CD8-positive, alpha-beta memory T cell (primary cell): ENCODE measurements at regions not wholly inside any gene's neighbourhood (a gene's known extent, or its start where the extent isn't known, plus 50 kb on each side); places are given as distances from the start of the nearest gene placed in this dataset.

Source experiments
- CTCF ChIA-PET: fragments of 350-600 bp; sonication (Branson Sonifier 250); formaldehyde crosslinking; loops from one replicate; lab custom pipeline; 2021; ENCODE audit warnings: antibody characterized with exemption; lab: Charles Lee
- POLR2A ChIA-PET: fragments of 350-600 bp; sonication (Branson Sonifier 250); formaldehyde crosslinking; loops from one replicate; lab custom pipeline; 2021; ENCODE audit warnings: antibody characterized with exemption; lab: Charles Lee
- DNase-seq, 5 donors: peaks; one replicate each; pipeline versions ENCODE4 v3.0.0 to v3.0.0-alpha.2; 2020 to 2022; ENCODE audit warnings: mixed read lengths in 1 of 5
- H3K27ac ChIP-seq: one replicate; pipeline ENCODE4 v1.7.0; 2013; ENCODE audit warnings: low read depth, mild to moderate bottlenecking, low read length, moderate library complexity
- H3K27me3 ChIP-seq: 2 replicates; pipeline ENCODE4 v1.7.0; 2013; ENCODE audit warnings: low read length, mild to moderate bottlenecking; ENCODE audit not compliant: insufficient read depth, poor library complexity, severe bottlenecking
- H3K36me3 ChIP-seq: 2 replicates; pipeline ENCODE4 v1.7.0; 2013; ENCODE audit warnings: mild to moderate bottlenecking, low read length, moderate library complexity; ENCODE audit not compliant: insufficient read depth
- H3K4me1 ChIP-seq: 2 replicates; pipeline ENCODE4 v1.7.0; 2013; ENCODE audit warnings: mild to moderate bottlenecking, low read length, moderate library complexity; ENCODE audit not compliant: insufficient read depth
- H3K4me3 ChIP-seq: 2 replicates; pipeline ENCODE4 v1.7.0; 2013; ENCODE audit warnings: mild to moderate bottlenecking, low read length
- H3K9me3 ChIP-seq: 2 replicates; pipeline ENCODE4 v1.7.0; 2013; ENCODE audit warnings: mild to moderate bottlenecking, low read length
- H3K27ac Mint-ChIP-seq, 8 donors: one replicate each; pipeline ENCODE4 v1.8.0; 2020 to 2021; ENCODE audit warnings: mixed read lengths in 8 of 8, mild to moderate bottlenecking in 6 of 8, inconsistent platforms in 3 of 8, moderate library complexity in 3 of 8
- H3K27me3 Mint-ChIP-seq, 2 donors: one replicate each; pipeline ENCODE4 v1.8.0; 2020 to 2021; ENCODE audit warnings: mixed read lengths in 2 of 2, mild to moderate bottlenecking in 1 of 2, moderate library complexity in 1 of 2
- H3K36me3 Mint-ChIP-seq, 3 donors: one replicate each; pipeline ENCODE4 v1.8.0; 2020 to 2021; ENCODE audit warnings: mixed read lengths in 3 of 3, inconsistent platforms in 1 of 3, mild to moderate bottlenecking in 1 of 3
- H3K4me1 Mint-ChIP-seq, 3 donors: one replicate each; pipeline ENCODE4 v1.8.0; 2020 to 2021; ENCODE audit warnings: mixed read lengths in 3 of 3, inconsistent platforms in 1 of 3, mild to moderate bottlenecking in 1 of 3
- H3K4me3 Mint-ChIP-seq, 7 donors: one replicate each; pipeline ENCODE4 v1.8.0; 2020 to 2021; ENCODE audit warnings: mixed read lengths in 7 of 7, mild to moderate bottlenecking in 6 of 7, moderate library complexity in 4 of 7, inconsistent platforms in 2 of 7
- H3K9me3 Mint-ChIP-seq, 5 donors: one replicate each; pipeline ENCODE4 v1.8.0; 2020 to 2022; ENCODE audit warnings: mixed read lengths in 5 of 5, mild to moderate bottlenecking in 3 of 5, moderate library complexity in 2 of 5, inconsistent platforms in 1 of 5

DNA sequence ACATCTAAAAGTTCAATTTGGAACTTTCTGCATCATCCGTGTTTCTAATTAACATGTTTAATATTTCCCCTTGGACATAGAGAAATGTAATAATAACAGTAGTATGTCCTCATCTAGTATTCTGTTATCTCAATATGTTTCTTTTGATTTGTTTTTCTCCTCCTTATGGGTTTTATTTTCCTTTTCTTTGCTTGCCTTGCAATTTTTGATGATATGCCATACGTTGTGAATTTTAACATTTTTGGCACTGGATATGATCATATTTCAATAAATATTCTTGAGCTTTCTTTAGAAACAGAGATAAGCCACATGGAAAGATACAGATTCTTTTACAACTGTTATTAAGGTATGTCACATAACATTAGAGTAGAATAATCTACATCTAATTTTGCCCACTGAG is 1316.2 kb downstream of the CDH8 start:
- DNase-seq = no peak
- CTCF ChIA-PET = no interaction called here
- no peaks in the 10 kb centered on the region for H3K27me3 ChIP-seq
- H3K27me3 Mint-ChIP-seq = no peaks in the 10 kb centered on the region
- H3K4me3 ChIP-seq = no peak overlapping the region
- H3K36me3 ChIP-seq = no peaks in the 10 kb centered on the region
- no peaks in the 10 kb centered on the region for H3K36me3 Mint-ChIP-seq
- POLR2A ChIA-PET = no interaction called here
- no peak overlapping the region for H3K27ac ChIP-seq
- no peaks in the 10 kb centered on the region for H3K4me1 ChIP-seq
- no peak overlapping the region for H3K4me3 Mint-ChIP-seq
- H3K9me3 ChIP-seq = no peaks in the 10 kb centered on the region
- peaks cover 8 to 46% (median 24%) of the 10 kb centered on the region in 5 donors for H3K9me3 Mint-ChIP-seq
- no peak overlapping the region for H3K27ac Mint-ChIP-seq
- no peaks in the 10 kb centered on the region for H3K4me1 Mint-ChIP-seq

- peaks cover 6 to 45% (median 28%) of the 10 kb centered on the region in 5 donors for H3K9me3 Mint-ChIP-seq
- Histone ChIP-seq H3K27me3 (no peaks in the 10 kb centered on the region), H3K4me3 (no peak overlapping the region), H3K4me1 (no peaks in the 10 kb centered on the region), H3K27ac (no peak overlapping the region), H3K9me3 (no peaks in the 10 kb centered on the region), H3K36me3 (no peaks in the 10 kb centered on the region)
- H3K4me3 Mint-ChIP-seq = no peak overlapping the region
- H3K27me3 Mint-ChIP-seq = no peaks in the 10 kb centered on the region
- H3K4me1 Mint-ChIP-seq = no peaks in the 10 kb centered on the region
- no peak overlapping the region for H3K27ac Mint-ChIP-seq
- no peak for DNase-seq
- POLR2A ChIA-PET = no interaction called here
- no peaks in the 10 kb centered on the region for H3K36me3 Mint-ChIP-seq
- CTCF ChIA-PET = no interaction called here
These were observed 1318.4 kb downstream of the CDH8 start for GRCh38 chr16:60717808-60718207.

- H3K9me3 ChIP-seq = no peaks in the 10 kb centered on the region
- no peaks in the 10 kb centered on the region for H3K27me3 Mint-ChIP-seq
- no peak overlapping the region for H3K27ac Mint-ChIP-seq
- POLR2A ChIA-PET = no interaction called here
- no peak overlapping the region for H3K27ac ChIP-seq
- no peak overlapping the region for H3K4me3 ChIP-seq
- no peaks in the 10 kb centered on the region for H3K27me3 ChIP-seq
- H3K36me3 Mint-ChIP-seq = peaks cover 0 to 3% (median 0%) of the 10 kb centered on the region in 3 donors
- no peaks in the 10 kb centered on the region for H3K36me3 ChIP-seq
- no peaks in the 10 kb centered on the region for H3K4me1 ChIP-seq
- CTCF ChIA-PET = no interaction called here
- no peaks in the 10 kb centered on the region for H3K4me1 Mint-ChIP-seq
- H3K4me3 Mint-ChIP-seq = no peak overlapping the region
- peaks cover 3 to 41% (median 26%) of the 10 kb centered on the region in 5 donors for H3K9me3 Mint-ChIP-seq
- no peak for DNase-seq
These were observed 1324.1 kb downstream of the CDH8 start for GRCh38 chr16:60712144-60712543.

- no peaks in the 10 kb centered on the region for H3K9me3 ChIP-seq
- Mint-ChIP-seq H3K27ac (no peak overlapping the region), H3K9me3 (peaks cover 8 to 29% (median 17%) of the 10 kb centered on the region in 5 donors), H3K4me3 (no peak overlapping the region), H3K4me1 (no peaks in the 10 kb centered on the region), H3K36me3 (no peaks in the 10 kb centered on the region), H3K27me3 (no peaks in the 10 kb centered on the region)
- no peak for DNase-seq
- POLR2A ChIA-PET = no interaction called here
- CTCF ChIA-PET = no interaction called here
- H3K4me1 ChIP-seq = no peaks in the 10 kb centered on the region
- no peaks in the 10 kb centered on the region for H3K27me3 ChIP-seq
- H3K36me3 ChIP-seq = no peaks in the 10 kb centered on the region
- no peak overlapping the region for H3K27ac ChIP-seq
- H3K4me3 ChIP-seq = no peak overlapping the region
These were observed 1331.5 kb downstream of the CDH8 start for GRCh38 chr16:60704726-60705125.

DNA sequence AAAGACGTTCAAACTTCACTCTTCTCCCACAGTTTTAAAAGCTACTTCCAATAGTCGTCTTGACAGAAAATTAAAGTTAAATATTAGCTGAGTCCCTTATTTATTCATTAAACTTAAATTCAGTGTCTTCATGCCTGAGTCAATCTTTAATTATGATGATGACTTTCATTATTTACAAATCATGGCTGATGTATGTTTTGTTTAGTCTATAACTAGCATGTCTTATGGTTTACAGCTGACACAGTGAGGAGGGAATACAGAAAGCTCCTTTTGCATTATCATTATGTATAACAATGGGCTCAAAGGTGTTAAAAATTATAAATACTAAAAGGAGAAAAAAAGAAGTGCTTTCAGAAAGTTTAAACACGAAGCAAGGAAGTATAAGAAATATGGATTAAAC is 1333.1 kb downstream of the CDH8 start:
- Histone ChIP-seq H3K27ac (no peak overlapping the region), H3K27me3 (no peaks in the 10 kb centered on the region), H3K9me3 (no peaks in the 10 kb centered on the region), H3K36me3 (no peaks in the 10 kb centered on the region), H3K4me1 (no peaks in the 10 kb centered on the region), H3K4me3 (no peak overlapping the region)
- no peaks in the 10 kb centered on the region for H3K27me3 Mint-ChIP-seq
- H3K4me1 Mint-ChIP-seq = no peaks in the 10 kb centered on the region
- no peak overlapping the region for H3K27ac Mint-ChIP-seq
- ChIA-PET CTCF (no interaction called here), POLR2A (no interaction called here)
- DNase-seq = no peak
- H3K4me3 Mint-ChIP-seq = no peak overlapping the region
- H3K9me3 Mint-ChIP-seq = peaks cover 10 to 30% (median 12%) of the 10 kb centered on the region in 5 donors
- H3K36me3 Mint-ChIP-seq = no peaks in the 10 kb centered on the region

GRCh38 chr16:60686824-60687223 is 1349.4 kb downstream of the CDH8 start:
- Mint-ChIP-seq H3K4me3 (no peak overlapping the region), H3K27me3 (no peaks in the 10 kb centered on the region), H3K27ac (no peak overlapping the region), H3K4me1 (no peaks in the 10 kb centered on the region), H3K36me3 (no peaks in the 10 kb centered on the region), H3K9me3 (peaks cover 16 to 39% (median 34%) of the 10 kb centered on the region in 5 donors)
- no peaks in the 10 kb centered on the region for H3K27me3 ChIP-seq
- no peaks in the 10 kb centered on the region for H3K9me3 ChIP-seq
- no peak overlapping the region for H3K27ac ChIP-seq
- no peaks in the 10 kb centered on the region for H3K4me1 ChIP-seq
- no peaks in the 10 kb centered on the region for H3K36me3 ChIP-seq
- CTCF ChIA-PET = no interaction called here
- H3K4me3 ChIP-seq = no peak overlapping the region
- POLR2A ChIA-PET = no interaction called here
- no peak for DNase-seq

DNA sequence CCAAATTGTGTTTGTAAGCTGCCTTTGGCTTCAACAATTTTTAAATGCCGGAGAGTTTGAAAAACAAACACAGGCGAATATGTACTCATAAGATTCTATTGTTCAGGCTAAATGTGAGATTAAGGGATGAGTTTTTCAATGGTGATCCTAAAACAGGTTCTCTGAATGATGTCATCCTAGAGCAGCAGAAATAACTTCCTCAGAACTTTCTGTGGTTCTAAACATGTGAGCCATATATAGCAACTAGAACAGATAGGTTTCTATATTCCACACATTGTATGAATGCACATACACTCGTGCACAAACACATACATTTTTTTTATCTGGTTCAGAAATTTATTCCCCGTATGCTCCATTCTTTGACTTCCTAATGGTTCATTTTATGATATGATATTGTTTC is 1352.2 kb downstream of the CDH8 start:
- CTCF ChIA-PET = no interaction called here
- no peak overlapping the region for H3K4me3 Mint-ChIP-seq
- POLR2A ChIA-PET = no interaction called here

GRCh38 chr16:60682219-60682618 is 1354.0 kb downstream of the CDH8 start:
- Histone ChIP-seq H3K4me1 (no peaks in the 10 kb centered on the region), H3K36me3 (no peaks in the 10 kb centered on the region), H3K9me3 (no peaks in the 10 kb centered on the region), H3K27ac (no peak overlapping the region), H3K4me3 (no peak overlapping the region), H3K27me3 (no peaks in the 10 kb centered on the region)
- ChIA-PET POLR2A (no interaction called here), CTCF (no interaction called here)
- DNase-seq = no peak
- H3K36me3 Mint-ChIP-seq = no peaks in the 10 kb centered on the region
- H3K4me1 Mint-ChIP-seq = no peaks in the 10 kb centered on the region
- H3K27ac Mint-ChIP-seq = no peak overlapping the region
- no peak overlapping the region for H3K4me3 Mint-ChIP-seq
- H3K27me3 Mint-ChIP-seq = no peaks in the 10 kb centered on the region
- H3K9me3 Mint-ChIP-seq = peaks cover 21 to 37% (median 28%) of the 10 kb centered on the region in 5 donors

More for the DNA sequence above, 1352.2 kb downstream of the CDH8 start:
- no peaks in the 10 kb centered on the region for H3K36me3 ChIP-seq
- H3K27me3 Mint-ChIP-seq = no peaks in the 10 kb centered on the region
- peaks cover 19 to 49% (median 28%) of the 10 kb centered on the region in 5 donors for H3K9me3 Mint-ChIP-seq
- no peak overlapping the region for H3K27ac Mint-ChIP-seq
- no peaks in the 10 kb centered on the region for H3K4me1 Mint-ChIP-seq
- H3K36me3 Mint-ChIP-seq = no peaks in the 10 kb centered on the region
- H3K9me3 ChIP-seq = no peaks in the 10 kb centered on the region
- H3K4me1 ChIP-seq = no peaks in the 10 kb centered on the region
- H3K27me3 ChIP-seq = no peaks in the 10 kb centered on the region
- no peak overlapping the region for H3K4me3 ChIP-seq
- H3K27ac ChIP-seq = no peak overlapping the region
- DNase-seq = no peak

- Histone ChIP-seq H3K27me3 (no peaks in the 10 kb centered on the region), H3K9me3 (no peaks in the 10 kb centered on the region), H3K27ac (no peak overlapping the region), H3K4me1 (no peaks in the 10 kb centered on the region), H3K4me3 (no peak overlapping the region), H3K36me3 (no peaks in the 10 kb centered on the region)
- Mint-ChIP-seq H3K4me3 (no peak overlapping the region), H3K27me3 (no peaks in the 10 kb centered on the region), H3K27ac (no peak overlapping the region), H3K9me3 (peaks cover 17 to 36% (median 25%) of the 10 kb centered on the region in 5 donors), H3K36me3 (no peaks in the 10 kb centered on the region), H3K4me1 (no peaks in the 10 kb centered on the region)
- no peak for DNase-seq
- ChIA-PET CTCF (no interaction called here), POLR2A (no interaction called here)
These were observed 1355.2 kb downstream of the CDH8 start for GRCh38 chr16:60681043-60681442.
